NCI-H510A treated with DMSO at 0.1 percent for 48 hours (cell line): ENCODE measurements at regions not wholly inside any gene's neighbourhood (a gene's known extent, or its start where the extent isn't known, plus 50 kb on each side); places are given as distances from the start of the nearest gene placed in this dataset.

ENCODE experiments used
- DNase-seq: peaks from one replicate; lab custom pipeline; 2025; lab: John Stamatoyannopoulos, UW

DNA sequence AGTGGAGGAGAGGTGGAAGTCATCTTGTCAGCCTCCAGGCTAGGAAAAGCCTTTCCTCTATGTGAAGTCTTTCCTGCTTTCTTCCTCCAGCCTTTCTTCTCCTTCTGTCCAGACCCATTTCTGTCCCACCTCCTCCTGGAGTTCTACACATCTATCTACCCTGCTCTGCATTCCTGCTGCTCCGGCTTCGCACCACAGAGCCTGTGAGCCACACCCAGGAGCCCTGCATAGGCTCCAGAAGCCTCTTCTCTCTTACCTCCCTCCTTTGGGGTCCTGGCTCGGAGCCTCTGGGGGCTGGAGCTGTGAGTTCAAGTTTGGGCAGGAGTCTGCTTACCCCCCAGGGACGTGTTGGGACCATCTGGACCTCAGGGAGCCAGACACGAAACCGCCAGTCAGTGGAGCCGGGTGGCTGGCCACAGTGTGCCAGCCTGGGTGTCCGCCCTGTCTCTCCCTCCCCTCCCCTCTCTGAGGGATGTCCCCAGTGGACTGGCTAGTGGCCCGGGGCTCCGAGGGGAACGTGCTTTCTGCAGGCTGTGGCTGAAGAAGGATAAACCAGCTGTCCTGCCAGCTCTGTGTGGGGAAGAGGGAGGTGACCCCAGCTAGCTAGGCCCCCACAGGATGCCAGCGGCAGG lies 99.2 kb downstream of the VEGFA start:
- no peak for DNase-seq

DNA sequence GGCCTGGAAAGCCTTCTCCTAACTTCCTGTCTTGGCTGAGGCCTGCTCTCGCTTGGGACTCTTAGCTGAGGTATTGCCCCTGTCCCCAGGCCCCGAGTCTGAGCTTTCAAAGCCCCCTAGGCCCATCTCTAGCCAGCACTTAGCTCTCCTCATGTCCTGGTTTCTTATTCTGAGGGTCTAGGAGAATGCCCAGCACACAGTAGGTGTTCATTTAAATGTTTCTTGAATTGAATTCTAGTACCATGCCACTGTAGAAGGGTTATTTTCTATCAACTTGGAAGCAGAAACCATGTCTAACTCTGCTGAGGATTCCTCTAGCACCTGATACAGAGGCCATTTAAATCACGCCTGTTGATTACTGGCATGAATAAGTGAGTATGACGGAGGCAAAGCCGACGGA lies 98.5 kb downstream of the VEGFA start:
- DNase-seq: no peak

DNA sequence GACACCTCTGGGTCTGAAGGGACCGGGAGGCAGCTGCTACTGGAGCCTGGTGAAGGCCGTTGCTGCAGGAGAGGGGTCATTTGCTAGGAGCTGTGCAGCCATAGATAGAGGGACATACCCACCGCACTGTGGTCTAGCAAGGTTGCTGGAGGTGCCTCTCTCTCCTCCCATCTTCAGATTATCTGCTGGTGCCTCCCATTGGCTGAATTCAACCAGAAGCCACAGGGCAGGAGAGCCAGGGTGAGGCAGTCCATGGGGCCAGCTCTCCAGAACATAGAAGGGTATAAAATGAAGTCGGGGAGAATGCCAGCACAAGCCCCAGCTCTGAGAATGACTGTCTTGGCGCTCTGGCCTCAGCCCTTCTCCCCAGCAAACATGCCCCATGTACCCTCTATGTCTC lies 98.0 kb downstream of the VEGFA start:
- DNase-seq: no peak

DNA sequence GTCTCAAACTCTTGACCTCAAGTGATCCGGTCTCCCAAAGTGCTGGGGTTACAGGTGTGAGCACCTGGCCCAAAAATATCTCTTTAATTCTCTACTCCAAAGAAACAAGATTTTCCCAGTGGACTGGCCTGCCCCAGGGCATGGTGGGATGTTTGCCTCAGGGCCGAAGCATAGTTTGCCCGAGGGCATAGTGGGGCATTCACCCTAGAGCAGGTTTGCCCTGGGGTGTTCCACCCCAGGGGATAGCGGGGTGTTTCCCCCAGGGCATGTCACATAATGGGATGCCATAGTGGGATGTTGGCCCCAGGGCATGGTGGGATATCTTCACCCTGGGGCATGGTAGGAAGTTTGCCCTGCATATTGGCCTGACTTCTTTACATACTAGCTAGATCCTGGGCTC lies 97.2 kb downstream of the VEGFA start:
- DNase-seq: no peak

DNA sequence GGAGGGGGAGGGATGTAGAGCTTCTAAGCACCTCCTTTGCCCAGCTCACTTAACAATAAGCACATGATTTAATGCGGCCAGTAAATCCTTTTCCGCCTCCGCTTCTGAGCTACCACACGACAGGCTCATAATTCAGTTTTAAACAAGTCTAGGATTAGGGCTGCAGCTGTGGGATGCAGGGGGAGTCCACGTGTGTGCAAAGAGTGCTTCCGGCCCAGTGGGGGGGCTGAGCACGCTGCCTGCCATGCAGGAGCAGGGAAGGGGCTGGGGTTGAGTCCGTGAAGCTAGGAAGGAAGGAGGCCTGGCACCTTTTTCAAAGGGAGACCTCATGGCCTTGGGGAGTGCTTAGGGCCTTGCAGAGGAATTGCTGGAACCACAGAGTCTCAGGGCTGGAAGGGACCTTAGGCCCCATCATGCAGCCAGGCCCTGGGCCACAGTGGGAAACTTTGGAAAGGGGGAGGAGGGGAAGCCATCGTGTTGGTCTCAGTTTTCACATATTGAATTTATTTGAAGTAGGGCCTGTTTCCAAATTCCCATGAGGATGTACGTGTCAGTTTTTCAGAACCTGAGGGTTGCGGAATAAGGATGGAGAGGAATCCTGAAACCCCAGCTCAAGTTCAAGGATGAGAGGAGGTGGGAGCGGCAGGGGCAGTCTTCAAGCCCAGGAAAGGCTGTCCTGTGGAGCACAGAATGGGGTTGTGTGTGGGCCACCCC lies 96.1 kb downstream of the VEGFA start:
- DNase-seq: no peak

DNA sequence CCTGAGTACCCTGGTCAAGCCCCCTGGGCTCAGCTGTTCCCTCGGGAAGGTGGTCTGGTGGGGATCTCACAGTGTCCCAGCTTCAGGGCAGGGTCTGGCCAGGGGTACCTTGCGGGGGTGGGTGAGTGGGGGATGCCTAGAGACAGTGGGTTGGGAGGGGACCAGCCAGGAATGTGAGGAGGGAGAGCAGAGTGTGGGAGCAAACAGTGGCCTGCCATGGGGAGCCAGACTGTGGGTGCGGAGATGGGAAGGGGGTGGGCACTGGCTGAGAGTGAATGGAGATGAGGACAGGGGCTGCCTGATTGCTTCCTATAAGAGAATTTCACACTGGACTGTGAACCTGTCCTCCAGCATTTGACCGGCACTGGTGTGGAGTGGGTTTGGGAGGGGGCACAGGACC lies 95.1 kb downstream of the VEGFA start:
- DNase-seq: no peak

DNA sequence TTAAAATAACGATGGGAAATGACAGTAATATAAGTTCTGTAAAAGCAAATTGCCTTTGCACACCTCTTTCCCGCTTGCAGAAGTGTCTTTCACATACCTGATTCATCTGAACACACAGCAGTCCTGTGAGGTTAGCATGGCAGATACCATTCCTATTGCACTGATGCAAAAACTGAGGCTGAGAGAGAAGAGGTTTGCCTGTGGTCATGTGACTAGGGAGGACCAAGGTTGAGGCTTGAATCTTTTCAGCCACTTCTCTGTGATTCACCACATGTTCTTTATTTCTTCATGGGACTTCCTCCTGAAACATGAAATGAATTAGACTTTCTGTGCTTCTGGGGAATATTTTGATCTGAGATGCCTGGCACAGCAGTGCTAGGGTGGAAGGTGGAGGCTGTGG lies 92.9 kb downstream of the VEGFA start:
- no peak for DNase-seq

DNA sequence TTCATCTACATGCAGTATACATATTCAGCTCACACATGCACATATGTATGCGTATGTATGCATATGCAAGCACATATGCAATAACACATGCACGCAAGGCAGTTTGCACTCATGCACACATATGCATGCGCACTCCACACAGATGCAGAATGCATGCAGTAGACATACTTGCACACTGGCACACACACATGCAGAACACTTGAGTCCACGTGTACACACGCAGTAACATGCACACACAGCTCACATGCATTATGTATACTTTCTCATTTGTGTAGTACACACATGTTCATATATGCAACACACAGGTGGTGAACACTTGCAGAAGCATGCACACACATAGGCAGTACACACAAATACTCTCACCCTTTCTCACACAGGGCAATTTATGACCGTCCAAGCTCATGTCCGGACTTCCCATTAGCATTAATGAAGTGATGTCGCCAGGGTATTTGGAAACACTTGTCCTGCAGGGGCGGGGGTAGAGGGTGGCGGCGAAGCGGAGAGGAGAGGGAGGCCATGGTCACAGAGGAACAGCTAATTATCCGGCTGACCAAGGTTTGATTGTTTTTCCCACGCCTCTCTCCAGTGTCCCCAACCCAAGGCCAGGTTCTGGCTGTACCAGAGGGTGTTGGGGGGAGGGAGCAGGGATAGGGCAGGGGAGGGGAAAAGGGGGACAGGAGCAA lies 91.3 kb downstream of the VEGFA start:
- DNase-seq: no peak

DNA sequence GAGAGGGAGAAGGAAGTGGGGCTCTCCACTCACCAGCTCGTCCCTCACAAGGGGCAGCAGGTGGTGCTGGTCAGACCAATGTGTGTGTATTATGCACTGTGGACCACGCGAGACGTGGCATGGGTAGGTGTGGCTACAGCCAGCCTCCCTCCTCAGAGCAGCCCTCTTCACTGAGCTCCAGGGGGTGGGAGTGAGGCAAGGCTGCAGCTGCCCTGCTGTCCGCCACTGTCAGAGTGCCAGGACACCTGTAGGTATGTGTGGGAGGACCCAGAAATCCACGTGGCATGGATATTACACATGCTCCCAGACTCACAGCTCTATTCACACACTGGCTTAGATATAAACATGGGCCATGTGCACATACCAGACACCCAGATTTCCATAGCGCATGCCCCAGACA lies 90.3 kb downstream of the VEGFA start:
- DNase-seq: no peak

DNA sequence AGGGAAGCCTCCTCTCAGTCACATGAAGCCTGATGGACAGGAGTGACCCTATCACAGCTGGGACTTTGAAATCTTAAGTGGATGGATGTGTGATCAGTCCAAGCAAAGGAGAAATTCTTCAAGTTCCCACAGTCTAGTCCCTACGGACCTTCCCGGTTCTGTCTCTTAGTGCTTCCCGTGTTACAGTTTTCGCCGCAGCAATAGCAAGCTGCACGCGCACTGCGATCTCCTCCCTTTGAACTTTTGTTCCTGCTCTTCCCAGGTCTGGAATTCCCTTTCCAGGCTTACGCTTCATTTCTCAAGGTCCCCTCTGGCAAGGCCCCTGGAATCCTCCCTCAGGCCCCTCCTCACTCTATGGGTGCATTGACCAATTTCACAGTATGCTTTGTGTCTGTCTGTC lies 89.2 kb downstream of the VEGFA start:
- DNase-seq: no peak

DNA sequence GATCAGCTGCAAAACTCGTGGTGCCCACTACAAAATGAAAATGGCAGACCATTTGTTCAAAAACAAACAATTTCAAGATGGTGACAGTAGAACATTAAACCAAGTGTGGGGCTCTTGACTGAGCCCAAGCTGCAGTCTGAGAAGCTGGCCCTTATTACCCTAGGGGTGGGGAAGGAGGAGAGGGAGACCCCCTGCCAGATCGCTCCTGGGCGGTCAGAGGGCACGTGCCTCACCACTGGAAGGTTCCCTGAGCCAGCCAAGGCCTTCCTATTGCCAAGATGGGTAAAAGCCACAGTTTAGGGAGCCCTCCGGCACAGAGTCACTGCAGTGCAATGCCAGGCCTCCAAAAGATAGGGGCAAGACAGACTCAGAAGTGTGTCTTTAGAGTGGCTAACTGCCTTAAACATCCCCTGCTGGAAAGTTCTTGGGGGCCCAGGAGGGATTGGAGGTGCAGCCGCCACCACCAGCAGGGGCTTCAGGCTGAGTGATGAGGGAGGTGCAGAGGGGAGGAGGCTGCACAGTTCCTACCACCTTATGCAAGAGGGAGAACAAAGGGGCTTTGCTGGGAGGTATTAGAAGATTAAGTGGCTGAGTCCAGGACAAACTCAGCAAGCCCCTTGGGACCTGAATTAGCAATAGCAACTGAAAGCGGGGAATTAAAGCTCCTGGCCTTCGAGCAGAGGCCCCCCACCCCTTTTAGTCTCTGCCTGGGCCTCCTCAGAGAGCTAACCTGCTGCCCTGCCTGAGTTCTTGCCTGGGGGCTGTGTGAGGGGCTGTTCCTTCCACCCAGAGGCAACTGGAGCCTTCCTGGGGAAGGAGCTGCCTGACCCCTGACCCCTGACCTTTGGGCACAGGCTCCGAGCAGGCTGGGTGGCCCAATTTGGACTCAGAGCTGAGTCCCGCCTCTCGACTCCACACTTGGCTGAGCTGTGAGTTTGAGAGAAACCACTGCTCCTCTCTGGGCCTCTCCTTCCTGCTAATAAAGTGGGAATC lies 88.4 kb downstream of the VEGFA start:
- no peak for DNase-seq

DNA sequence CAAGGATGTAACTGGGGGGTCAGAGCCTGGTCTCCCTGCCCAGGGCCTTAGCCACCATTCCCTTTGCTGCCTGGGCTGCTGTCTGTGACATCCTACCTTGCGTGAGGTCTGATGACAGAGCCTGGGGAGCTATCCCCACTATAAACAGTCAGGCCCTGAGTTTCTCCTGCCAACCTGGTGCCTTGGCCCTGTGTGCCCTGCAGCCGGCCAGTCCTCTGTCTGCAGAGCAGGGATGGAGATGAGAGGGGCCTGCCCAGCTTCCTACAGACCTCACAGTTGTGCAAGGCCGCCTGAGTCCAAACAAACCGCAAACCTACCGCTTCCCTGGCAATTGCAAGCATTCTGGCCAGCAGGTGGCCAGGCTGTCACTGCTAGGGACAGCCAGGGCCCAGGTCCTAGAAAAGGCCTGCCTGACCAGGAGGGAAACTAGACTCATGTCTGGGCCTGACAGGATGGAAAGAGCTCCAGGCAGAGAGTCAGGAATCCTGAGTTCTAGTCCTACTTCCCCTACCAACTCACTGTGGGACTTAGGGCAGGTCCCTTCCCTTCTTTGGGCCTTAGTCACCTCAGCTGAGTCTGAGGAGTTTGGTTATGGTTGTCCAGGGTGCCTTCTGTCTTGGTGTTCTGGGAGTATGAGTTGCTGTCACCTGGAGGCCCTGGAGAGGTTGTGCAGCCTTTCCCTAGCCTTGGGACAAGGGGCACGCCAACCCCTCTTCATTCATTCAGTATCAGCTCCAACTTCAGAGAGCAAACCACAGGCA lies 86.2 kb downstream of the VEGFA start:
- no peak for DNase-seq

DNA sequence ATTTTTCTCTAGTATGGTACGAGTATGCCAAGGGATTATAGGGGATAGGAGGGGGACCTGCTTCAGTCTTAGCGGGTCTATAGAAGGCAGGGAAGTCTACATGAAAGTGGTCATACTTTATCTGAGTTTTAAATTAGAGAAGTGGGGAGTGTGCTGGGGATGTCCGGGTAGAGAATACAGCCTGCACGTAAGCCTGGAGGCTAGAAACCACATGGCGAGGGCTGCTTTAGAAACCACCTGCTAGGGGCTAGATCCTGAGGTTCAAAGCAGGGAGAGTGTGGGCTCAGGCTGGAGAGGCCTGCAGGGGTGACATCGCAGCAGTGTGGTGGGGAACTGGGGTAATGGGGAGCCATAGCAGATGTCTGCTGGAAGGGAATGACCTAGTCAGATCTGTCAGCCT lies 85.2 kb downstream of the VEGFA start:
- no peak for DNase-seq

DNA sequence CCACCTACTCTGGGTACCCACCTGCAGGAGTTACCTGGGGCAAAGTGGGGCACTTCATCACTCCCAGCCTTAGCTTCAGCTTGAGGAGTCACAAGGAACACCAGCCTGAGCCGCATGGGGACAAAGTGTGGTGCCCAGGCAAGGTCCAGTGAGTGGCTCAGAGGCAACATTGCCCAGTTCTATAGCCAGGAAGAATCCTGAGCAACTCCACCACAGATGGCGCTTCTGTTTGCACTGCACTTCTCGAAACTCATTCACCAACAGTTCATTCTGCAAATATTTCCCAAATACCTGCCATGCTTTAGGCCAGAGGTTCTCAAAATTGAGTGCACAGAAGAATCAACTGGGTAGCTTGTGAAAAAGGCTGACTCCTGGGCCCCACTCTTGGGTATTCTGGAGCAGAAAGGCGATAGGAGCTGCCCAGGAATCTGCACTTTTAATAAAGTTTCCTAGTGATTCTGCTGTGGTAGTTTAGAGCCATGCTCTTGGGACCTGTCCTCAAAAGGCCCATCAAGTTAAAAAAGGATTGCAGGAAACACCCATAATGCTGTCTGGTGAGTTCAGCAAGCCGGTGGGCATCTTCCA lies 83.1 kb downstream of the VEGFA start:
- DNase-seq: peak; percentile 46

DNA sequence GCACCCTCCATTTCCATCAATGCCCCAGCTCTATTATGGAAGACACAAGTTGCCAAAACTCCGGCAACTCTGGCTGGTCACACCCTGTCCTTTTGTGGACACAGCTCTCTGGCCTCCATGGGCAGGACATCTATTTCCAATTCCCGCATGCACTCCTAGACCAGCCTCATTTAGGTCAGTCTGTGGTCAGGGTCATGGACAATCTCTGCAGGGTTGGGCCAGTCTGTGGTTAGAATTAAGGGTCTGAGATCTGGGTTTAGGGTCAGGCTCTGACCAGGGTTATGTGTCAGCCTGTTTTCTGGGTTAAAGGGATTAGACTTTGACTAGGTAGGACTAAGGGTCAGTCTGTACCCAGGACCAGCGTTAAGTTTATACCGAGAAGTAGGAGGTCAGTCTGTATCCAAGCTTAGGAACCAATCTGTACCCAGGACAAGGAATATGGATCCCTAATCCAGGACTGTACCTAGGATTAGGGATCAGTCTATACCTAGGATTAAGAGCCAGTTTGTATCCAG lies 82.4 kb downstream of the VEGFA start:
- no peak for DNase-seq

DNA sequence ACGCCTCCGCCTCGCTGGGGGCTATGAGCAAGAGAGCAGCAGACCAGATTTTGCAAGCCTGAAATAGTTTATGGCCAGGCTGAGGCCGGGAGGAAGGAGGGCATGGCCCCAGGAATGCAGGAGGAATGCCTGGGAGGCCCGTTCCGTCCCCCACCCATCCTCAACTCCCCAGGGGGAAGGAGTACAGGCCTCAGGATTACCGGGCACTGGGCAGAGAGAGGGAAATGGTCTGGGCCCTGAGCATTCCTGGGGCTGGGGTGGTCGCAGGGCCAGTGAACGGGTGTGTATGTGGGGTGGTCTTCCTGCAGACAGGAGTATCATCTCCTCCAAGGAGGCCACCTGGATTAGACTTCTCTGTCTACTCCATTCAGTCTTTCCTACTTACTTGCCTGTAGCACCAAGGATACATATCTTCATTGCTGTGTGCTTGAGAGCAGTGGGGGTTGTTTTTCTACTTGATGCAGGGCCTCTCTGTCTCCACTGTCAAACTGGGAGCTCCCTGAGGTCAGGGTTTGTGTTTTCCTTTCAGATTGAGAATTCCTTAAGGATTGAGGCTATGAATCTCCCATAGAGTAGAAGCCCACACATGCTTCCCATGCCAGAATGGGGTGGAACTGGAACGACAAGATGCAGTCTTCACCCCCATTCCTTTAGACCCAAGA lies 81.3 kb downstream of the VEGFA start:
- no peak for DNase-seq

DNA sequence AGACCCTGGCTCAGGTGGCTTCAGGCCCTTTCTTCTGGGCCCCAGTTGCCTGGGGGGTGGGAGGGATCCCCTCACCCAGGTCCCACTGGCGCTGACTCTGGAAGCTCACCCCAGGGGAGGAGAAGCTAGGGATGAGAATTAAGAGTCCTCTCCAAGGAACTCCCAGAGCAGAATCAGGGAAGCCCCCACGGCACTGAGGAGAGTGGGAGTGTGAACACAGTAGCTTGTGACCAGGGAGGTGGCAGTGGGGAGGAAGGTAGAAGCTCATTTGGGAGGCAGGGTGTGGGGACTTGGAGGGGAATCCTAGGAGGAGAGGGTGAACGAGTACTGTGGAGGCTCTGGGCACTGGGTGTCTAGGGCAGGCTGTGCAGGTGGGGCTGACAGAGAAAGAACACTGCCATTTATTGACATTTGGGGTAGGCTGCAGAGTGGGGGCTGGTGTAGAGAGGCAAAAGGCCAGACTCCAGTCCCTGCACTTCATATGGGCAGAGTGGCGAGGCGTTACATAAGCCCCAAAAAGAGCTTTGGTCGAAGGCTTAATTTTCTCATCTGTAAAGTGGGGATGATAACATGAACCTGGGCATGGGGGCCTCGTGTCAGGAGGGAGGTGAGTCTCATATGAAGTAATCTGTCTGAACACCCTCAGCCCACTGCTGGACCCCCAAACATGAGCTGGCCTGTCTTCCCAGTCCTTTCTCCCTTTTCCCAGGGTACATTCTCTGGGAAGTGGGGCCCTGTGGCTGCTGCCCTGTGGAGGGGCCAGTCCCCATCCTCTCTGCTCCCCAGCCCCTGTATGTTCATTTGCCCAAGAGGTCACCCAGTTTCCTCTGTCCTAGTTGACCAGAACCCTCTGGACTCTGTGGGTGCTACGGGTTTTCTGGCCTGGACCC lies 80.5 kb downstream of the VEGFA start:
- DNase-seq: no peak

DNA sequence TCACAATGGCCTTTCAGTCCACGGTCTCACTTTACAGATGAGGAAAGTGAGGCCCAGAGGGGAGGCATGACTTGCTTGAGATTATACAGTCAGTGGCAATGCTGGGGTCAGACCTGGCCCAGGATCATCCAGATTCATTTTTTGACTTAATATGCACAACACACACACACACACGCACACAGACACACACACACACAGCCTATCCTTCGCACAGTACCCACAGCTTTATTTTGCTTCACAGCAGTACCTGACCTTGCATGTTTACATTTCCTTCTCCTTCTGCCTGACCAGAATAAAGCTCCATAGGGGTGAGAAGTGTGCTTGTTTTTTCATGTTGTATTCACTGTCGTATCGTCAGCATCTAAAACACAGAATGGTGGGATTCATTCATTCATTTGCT lies 79.8 kb downstream of the VEGFA start:
- DNase-seq: no peak

DNA sequence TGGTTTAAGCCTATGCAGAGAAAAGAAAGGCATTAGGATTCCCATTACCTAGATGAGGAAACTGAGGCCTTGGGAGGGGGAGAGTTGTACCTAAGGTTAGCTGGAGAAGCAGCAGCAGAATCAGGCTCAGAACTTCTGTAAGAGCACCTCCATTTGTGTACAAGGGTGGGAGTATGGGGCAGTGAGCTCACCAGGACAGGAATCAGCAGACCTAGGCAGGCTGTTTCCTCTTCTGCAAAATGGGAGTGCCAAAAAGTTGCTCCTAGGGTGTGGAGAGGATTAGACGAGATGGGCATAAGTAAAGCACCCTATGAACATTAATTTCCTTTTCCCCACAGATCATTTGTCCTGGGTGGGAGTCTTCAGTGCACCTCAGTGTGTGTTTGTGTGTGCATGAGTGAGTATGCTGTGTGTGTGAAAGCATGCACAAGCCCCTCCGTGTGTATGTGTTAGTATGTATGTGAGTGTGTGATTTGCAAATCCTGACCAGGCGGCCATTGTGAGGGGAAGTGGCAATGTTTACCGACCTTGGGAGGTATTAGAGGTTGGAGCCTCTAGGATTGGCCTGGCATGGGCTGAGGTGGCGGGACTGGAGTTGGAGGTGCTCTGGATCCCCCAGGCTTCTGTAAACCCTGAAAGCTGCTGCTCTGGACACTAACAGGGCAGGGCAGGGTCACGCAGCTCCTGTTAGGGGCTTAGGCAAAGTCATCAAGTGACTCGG lies 78.8 kb downstream of the VEGFA start:
- no peak for DNase-seq
